Ovary (tissue), 3 donors: ENCODE measurements at regions not wholly inside any gene's neighbourhood (a gene's known extent, or its start where the extent isn't known, plus 50 kb on each side); places are given as distances from the start of the nearest gene placed in this dataset.

Source experiments
- EP300 ChIP-seq: sonication (generic); formaldehyde crosslinking; IDR thresholded peaks from one replicate; pipeline ENCODE4 v1.6.1; 2017; ENCODE audit warnings: antibody characterized with exemption
- TF ChIP-seq, protein P1 (sequence below), 3 donors: fragments of 450-650 bp in 2 of 3; fragments of 200-600 bp in 1 of 3; IDR thresholded peaks; one replicate each; pipeline versions ENCODE4 v1.5.1 to v1.8.0; 2016 to 2022; ENCODE audit warnings: antibody characterized with exemption in 3 of 3, mild to moderate bottlenecking in 1 of 3
- donor health status: DM: no; HTN: no; CAD: no.

- TF ChIP-seq, protein P1, sequence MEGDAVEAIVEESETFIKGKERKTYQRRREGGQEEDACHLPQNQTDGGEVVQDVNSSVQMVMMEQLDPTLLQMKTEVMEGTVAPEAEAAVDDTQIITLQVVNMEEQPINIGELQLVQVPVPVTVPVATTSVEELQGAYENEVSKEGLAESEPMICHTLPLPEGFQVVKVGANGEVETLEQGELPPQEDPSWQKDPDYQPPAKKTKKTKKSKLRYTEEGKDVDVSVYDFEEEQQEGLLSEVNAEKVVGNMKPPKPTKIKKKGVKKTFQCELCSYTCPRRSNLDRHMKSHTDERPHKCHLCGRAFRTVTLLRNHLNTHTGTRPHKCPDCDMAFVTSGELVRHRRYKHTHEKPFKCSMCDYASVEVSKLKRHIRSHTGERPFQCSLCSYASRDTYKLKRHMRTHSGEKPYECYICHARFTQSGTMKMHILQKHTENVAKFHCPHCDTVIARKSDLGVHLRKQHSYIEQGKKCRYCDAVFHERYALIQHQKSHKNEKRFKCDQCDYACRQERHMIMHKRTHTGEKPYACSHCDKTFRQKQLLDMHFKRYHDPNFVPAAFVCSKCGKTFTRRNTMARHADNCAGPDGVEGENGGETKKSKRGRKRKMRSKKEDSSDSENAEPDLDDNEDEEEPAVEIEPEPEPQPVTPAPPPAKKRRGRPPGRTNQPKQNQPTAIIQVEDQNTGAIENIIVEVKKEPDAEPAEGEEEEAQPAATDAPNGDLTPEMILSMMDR (IDR thresholded peaks at IDR 0.05) = no peak
- TF ChIP-seq EP300 = no peak
Measured at GRCh38 chr4:13706120-13706519, 78.6 kb upstream of the BOD1L1 start.
